H1 (cell line): ENCODE measurements at regions not wholly inside any gene's neighbourhood (a gene's known extent, or its start where the extent isn't known, plus 50 kb on each side); places are given as distances from the start of the nearest gene placed in this dataset.

Experiments
- CTCF ChIA-PET: fragments of 300-600 bp; sonication (Branson Sonifier 250); formaldehyde crosslinking; loops from one replicate; lab custom pipeline; 2021; ENCODE audit not compliant: partially characterized antibody; lab: Charles Lee
- POLR2A ChIA-PET: fragments of 300-600 bp; sonication (Branson Sonifier 250); formaldehyde crosslinking; loops from one replicate; lab custom pipeline; 2021; ENCODE audit warnings: inconsistent platforms; ENCODE audit not compliant: partially characterized antibody; lab: Charles Lee
- DNase-seq, 2 experiments: peaks; one replicate each; pipeline versions ENCODE4 v3.0.0 to v3.0.0-alpha.2; 2010 to 2022; ENCODE audit warnings: low spot score in 2 of 2, low read depth in 1 of 2, mixed read lengths in 1 of 2
- FAIRE-seq: peaks from 2 replicates; lab custom pipeline; 2011; peaks lifted over from hg19 to GRCh38; lab: Jason Lieb, UNC
- H2AFZ ChIP-seq: 2 replicates; pipeline ENCODE4 v1.8.1; 2012; ENCODE audit warnings: low read length, inconsistent platforms
- H2AK5ac ChIP-seq: 2 replicates; pipeline ENCODE4 v1.6.1; 2013; ENCODE audit warnings: low read depth, low read length
- H2BK120ac ChIP-seq: replicated peaks from 2 replicates; pipeline ENCODE3; 2013; ENCODE audit warnings: low read depth, low read length, inconsistent platforms
- H2BK12ac ChIP-seq: 2 replicates; pipeline ENCODE4 v1.6.1; 2013; ENCODE audit warnings: low read depth, low read length
- H2BK15ac ChIP-seq: 2 replicates; pipeline ENCODE4 v1.6.1; 2013; ENCODE audit warnings: low read length
- H2BK20ac ChIP-seq: 2 replicates; pipeline ENCODE4 v1.6.1; 2013; ENCODE audit warnings: low read length
- H2BK5ac ChIP-seq: 2 replicates; pipeline ENCODE4 v1.6.1; 2013; ENCODE audit warnings: low read depth, low read length
- H3K14ac ChIP-seq: 2 replicates; pipeline ENCODE4 v1.6.1; 2013; ENCODE audit warnings: inconsistent platforms; ENCODE audit not compliant: insufficient read length
- H3K18ac ChIP-seq: 2 replicates; pipeline ENCODE4 v1.6.1; 2013; ENCODE audit warnings: low read length; ENCODE audit errors: extremely low read depth
- H3K23ac ChIP-seq: 2 replicates; pipeline ENCODE4 v1.6.1; 2013; ENCODE audit warnings: inconsistent platforms; ENCODE audit not compliant: insufficient read length
- H3K23me2 ChIP-seq: 2 replicates; pipeline ENCODE4 v1.6.1; 2013; ENCODE audit warnings: low read depth, low read length
- H3K27ac ChIP-seq: 2 replicates; pipeline ENCODE4 v1.6.1; 2011; ENCODE audit warnings: low read depth, low read length, inconsistent platforms
- H3K27me3 ChIP-seq, 4 experiments: replicated peaks in 1 of 4; 1 replicate in 1 of 4; 2 replicates in 3 of 4; pipeline versions ENCODE4 v1.6.1 to v1.8.1; 2011 to 2013; ENCODE audit warnings: low read length in 3 of 4, mild to moderate bottlenecking in 3 of 4, inconsistent platforms in 2 of 4, mixed read lengths in 2 of 4, moderate library complexity in 1 of 4; ENCODE audit not compliant: control insufficient read depth in 3 of 4, insufficient read depth in 3 of 4; ENCODE audit errors: extremely low read depth in 1 of 4
- H3K36me3 ChIP-seq, 4 experiments: 2 replicates each; pipeline versions ENCODE4 v1.6.1 to v1.8.1; 2011 to 2013; ENCODE audit warnings: mild to moderate bottlenecking in 4 of 4, low read length in 3 of 4, moderate library complexity in 2 of 4, control low read depth in 1 of 4, inconsistent platforms in 1 of 4; ENCODE audit not compliant: insufficient read depth in 4 of 4, control insufficient read depth in 2 of 4
- H3K4ac ChIP-seq: replicated peaks from 2 replicates; pipeline ENCODE3; 2013; ENCODE audit warnings: low read length, low read depth, mixed read lengths, inconsistent platforms; ENCODE audit not compliant: insufficient read length
- H3K4me1 ChIP-seq, 4 experiments: replicated peaks in 1 of 4; 1 replicate in 1 of 4; 2 replicates in 3 of 4; pipeline versions ENCODE4 v1.6.1 to v1.8.1; 2011 to 2013; ENCODE audit warnings: low read length in 3 of 4, inconsistent platforms in 2 of 4, mixed read lengths in 1 of 4; ENCODE audit not compliant: insufficient read depth in 4 of 4, control insufficient read depth in 3 of 4
- H3K4me2 ChIP-seq, 2 experiments: 2 replicates each; pipeline versions ENCODE4 v1.6.1 to v1.8.1; 2011 to 2013; ENCODE audit warnings: low read depth in 2 of 2, low read length in 2 of 2, control low read depth in 1 of 2, inconsistent platforms in 1 of 2, mild to moderate bottlenecking in 1 of 2; ENCODE audit not compliant: insufficient read depth in 1 of 2
- H3K4me3 ChIP-seq, 4 experiments: fragments of 200-600, 300-600 bp in 1 of 4; sonication (generic), shearing (Covaris generic), sonication (Bioruptor Twin) in 1 of 4; 2 replicates each; pipeline versions ENCODE4 v1.5.1 to v1.8.1; 2011 to 2016; ENCODE audit warnings: low read length in 4 of 4, low read depth in 3 of 4, control low read depth in 2 of 4, inconsistent platforms in 2 of 4, mild to moderate bottlenecking in 2 of 4, mixed read lengths in 1 of 4, moderate library complexity in 1 of 4; ENCODE audit not compliant: insufficient read depth in 2 of 4; ENCODE audit errors: extremely low read depth in 1 of 4
- H3K56ac ChIP-seq: replicated peaks from 2 replicates; pipeline ENCODE3; 2013; ENCODE audit warnings: low read depth, mild to moderate bottlenecking, mixed read lengths, low read length, inconsistent platforms; ENCODE audit not compliant: insufficient read length
- H3K79me1 ChIP-seq: 2 replicates; pipeline ENCODE4 v1.6.1; 2013; ENCODE audit warnings: low read depth, low read length, control low read depth
- H3K79me2 ChIP-seq, 2 experiments: 2 replicates each; pipeline versions ENCODE4 v1.6.1 to v1.8.1; 2012 to 2013; ENCODE audit warnings: low read length in 2 of 2, mild to moderate bottlenecking in 2 of 2, inconsistent platforms in 1 of 2; ENCODE audit not compliant: insufficient read depth in 2 of 2, control insufficient read depth in 1 of 2
- H3K9ac ChIP-seq, 4 experiments: replicated peaks in 1 of 4; 1 replicate in 1 of 4; 2 replicates in 3 of 4; pipeline versions ENCODE4 v1.6.1 to v1.8.1; 2011 to 2013; ENCODE audit warnings: low read depth in 3 of 4, low read length in 3 of 4, control low read depth in 2 of 4, mild to moderate bottlenecking in 2 of 4, moderate library complexity in 2 of 4, inconsistent platforms in 1 of 4; ENCODE audit errors: extremely low read depth in 1 of 4
- H3K9me3 ChIP-seq, 2 experiments: 2 replicates each; pipeline versions ENCODE4 v1.6.1 to v1.8.1; 2012 to 2013; ENCODE audit warnings: mild to moderate bottlenecking in 2 of 2, moderate library complexity in 2 of 2, control low read depth in 1 of 2, inconsistent platforms in 1 of 2, low read depth in 1 of 2, low read length in 1 of 2, mixed read lengths in 1 of 2; ENCODE audit not compliant: insufficient read depth in 2 of 2
- H4K20me1 ChIP-seq, 2 experiments: replicated peaks in 1 of 2; 2 replicates each; pipeline versions ENCODE3 to v1.8.1; 2011 to 2013; ENCODE audit warnings: inconsistent platforms in 2 of 2, low read length in 2 of 2, mild to moderate bottlenecking in 1 of 2; ENCODE audit not compliant: insufficient read depth in 2 of 2, control insufficient read depth in 1 of 2
- H4K5ac ChIP-seq: 2 replicates; pipeline ENCODE4 v1.6.1; 2013; ENCODE audit warnings: low read length, low read depth, mixed read lengths, inconsistent platforms; ENCODE audit not compliant: insufficient read length
- H4K8ac ChIP-seq: 2 replicates; pipeline ENCODE4 v1.8.0; 2013; ENCODE audit warnings: mild to moderate bottlenecking, moderate library complexity, low read length, inconsistent platforms; ENCODE audit not compliant: insufficient read depth; ENCODE audit errors: extremely low read depth
- H4K91ac ChIP-seq: replicated peaks from 2 replicates; pipeline ENCODE3; 2013; ENCODE audit warnings: low read length, mixed read lengths, inconsistent platforms; ENCODE audit not compliant: insufficient read length
- ATF2 ChIP-seq: IDR thresholded peaks from 2 replicates; pipeline ENCODE4 v1.6.1; 2012; ENCODE audit warnings: low read length, inconsistent platforms
- CTCF ChIP-seq, 3 experiments: IDR thresholded peaks; 1 replicate in 2 of 3; 2 replicates in 1 of 3; pipeline versions ENCODE4 v1.5.1 to v1.6.1; 2011; ENCODE audit warnings: low read length in 3 of 3, mild to moderate bottlenecking in 3 of 3, inconsistent platforms in 2 of 3, low read depth in 1 of 3, moderate library complexity in 1 of 3; ENCODE audit not compliant: insufficient read depth in 1 of 3; ENCODE audit errors: control extremely low read depth in 1 of 3
- E2F6 ChIP-seq: IDR thresholded peaks from 2 replicates; pipeline ENCODE4 v1.6.1; 2012; ENCODE audit warnings: inconsistent platforms
- EGR1 ChIP-seq: IDR thresholded peaks from 2 replicates; pipeline ENCODE4 v1.6.1; 2011; ENCODE audit warnings: low read depth, low read length, borderline replicate concordance
- GABPA ChIP-seq: IDR thresholded peaks from 2 replicates; pipeline ENCODE4 v1.6.1; 2011; ENCODE audit warnings: mild to moderate bottlenecking, low read length, moderate library complexity, borderline replicate concordance; ENCODE audit not compliant: insufficient read depth
- JUND ChIP-seq: IDR thresholded peaks from 2 replicates; pipeline ENCODE4 v1.6.1; 2011; ENCODE audit warnings: mild to moderate bottlenecking, improper control_type of control experiment, low read length
- POU5F1 ChIP-seq: IDR thresholded peaks from 2 replicates; pipeline ENCODE4 v1.6.1; 2011; ENCODE audit warnings: low read depth, mild to moderate bottlenecking, low read length, moderate library complexity
- SIRT6 ChIP-seq: IDR thresholded peaks from one replicate; pipeline ENCODE4 v1.7.1; 2012; ENCODE audit warnings: low read length, inconsistent platforms
- SUZ12 ChIP-seq: fragments of 200-600 bp; sonication (generic); IDR thresholded peaks from 2 replicates; pipeline ENCODE4 v1.6.1; 2012; ENCODE audit warnings: mild to moderate bottlenecking, inconsistent platforms, low read length, moderate library complexity, mixed read lengths
- TEAD4 ChIP-seq: IDR thresholded peaks from 2 replicates; pipeline ENCODE4 v1.6.1; 2012; ENCODE audit warnings: low read depth, low read length, inconsistent platforms, mixed read lengths
- WGBS, 2 experiments: shearing (Covaris generic) in 1 of 2; methylation state at CpG; one replicate each; pipeline versions ENCODE4 v1.1.6 to v1.1.7; 2013 to 2015; ENCODE audit warnings: low lambda C conversion rate in 2 of 2, mixed read lengths in 2 of 2, inconsistent platforms in 1 of 2, low coverage in 1 of 2, missing lambda C conversion rate in 1 of 2; ENCODE audit not compliant: insufficient replicate concordance in 2 of 2, insufficient coverage in 1 of 2, insufficient read length in 1 of 2; ENCODE audit errors: extremely low coverage in 1 of 2, missing lambda C conversion rate in 1 of 2; 5-methylcytosine and 5-hydroxymethylcytosine counted together

- 83% methylated on average over 2 of the region's 2 CpGs; no CpG with 5 or more reads in 1 of the 2 experiments for WGBS, 2 experiments
- TF ChIP-seq SUZ12 (no peak), POU5F1 (no peak), SIRT6 (no peak), EGR1 (no peak), CTCF (IDR thresholded peaks at IDR 0.05; ENCODE audit: control extremely low read depth in 1 of 3, insufficient read depth in 1 of 3, low read depth in 1 of 3, low read length in 3 of 3) (no peak), TEAD4 (no peak), GABPA (no peak), JUND (no peak), ATF2 (no peak), E2F6 (no peak)
Measured at GRCh38 chr10:78445308-78445707, 411.6 kb downstream of the RPS24 start.

More at GRCh38 chr10:78445308-78445707, 411.6 kb downstream of the RPS24 start:
- Histone ChIP-seq H3K56ac (no peak overlapping the region), H3K4me2 (no peak overlapping the region), H3K27ac (no peak overlapping the region), H4K5ac (no peak overlapping the region), H3K36me3 (no peaks in the 10 kb centered on the region), H2BK20ac (no peak overlapping the region), H3K9ac (no peak overlapping the region), H3K4ac (no peak overlapping the region), H2BK12ac (no peak overlapping the region), H3K9me3 (no peaks in the 10 kb centered on the region), H2AK5ac (no peak overlapping the region), H3K18ac (no peak overlapping the region), H2BK120ac (no peak overlapping the region), H2BK15ac (no peak overlapping the region), H4K91ac (no peak overlapping the region), H3K4me3 (no peak overlapping the region), H3K79me1 (no peaks in the 10 kb centered on the region), H3K14ac (no peak overlapping the region), H2AFZ (no peak overlapping the region), H3K23ac (no peak overlapping the region), H3K4me1 (no peaks in the 10 kb centered on the region), H4K20me1 (no peaks in the 10 kb centered on the region), H4K8ac (no peak overlapping the region; the same call in 1 of the 2 replicates), H2BK5ac (no peak overlapping the region), H3K23me2 (no peaks in the 10 kb centered on the region), H3K79me2 (no peaks in the 10 kb centered on the region), H3K27me3 (no peaks in the 10 kb centered on the region)
- DNase-seq (no peak), FAIRE-seq (no peak)
- POLR2A ChIA-PET, result no interaction called here
- CTCF ChIA-PET, result no interaction called here
